ENCODE measurements at regions not wholly inside any gene's neighbourhood (a gene's known extent, or its start where the extent isn't known, plus 50 kb on each side); places are given as distances from the start of the nearest gene placed in this dataset.

GRCh38 chr10:23516530-23516929 lies 77.7 kb downstream of the OTUD1 start:
- H3K27me3 ChIP-seq (ENCODE audit: insufficient read depth, low read depth, low read length): no peaks in the 10 kb centered on the region
- H3K9ac ChIP-seq (ENCODE audit: low read length): no peak overlapping the region
- no peak overlapping the region for H3K4me2 ChIP-seq (ENCODE audit: low read length)
- H3K4me3 ChIP-seq (ENCODE audit: low read length): no peak overlapping the region
- H3F3A ChIP-seq (ENCODE audit: insufficient read depth, low read length, poor library complexity, severe bottlenecking): no peaks in the 10 kb centered on the region
- no peak overlapping the region for H3K27ac ChIP-seq (ENCODE audit: low read length)
- no peaks in the 10 kb centered on the region for H3K9me2 ChIP-seq (ENCODE audit: insufficient read depth, low read length)
- peak; percentile 88 for TF ChIP-seq CTCF (IDR thresholded peaks at IDR 0.05; ENCODE audit: poor library complexity, severe bottlenecking)
- no peak for TF ChIP-seq EP300 (conservative IDR thresholded peaks at IDR 0.05; ENCODE audit: poor library complexity, severe bottlenecking)
- TF ChIP-seq SMC3 (conservative IDR thresholded peaks at IDR 0.05; ENCODE audit: poor library complexity): peak; percentile 94
- peak; percentile 94 for TF ChIP-seq RAD21 (conservative IDR thresholded peaks at IDR 0.05)
- TF ChIP-seq REST (IDR thresholded peaks at IDR 0.05; ENCODE audit: borderline replicate concordance): no peak
- no peak for TF ChIP-seq TAF1 (IDR thresholded peaks at IDR 0.05; ENCODE audit: low read depth)
- no peaks in the 10 kb centered on the region for H3K36me3 ChIP-seq (ENCODE audit: insufficient read depth, low read length)
- H2AFZ ChIP-seq (ENCODE audit: low read depth, low read length): no peak overlapping the region
- H3K79me2 ChIP-seq (replicated peaks; ENCODE audit: insufficient read depth, low read length): no peaks in the 10 kb centered on the region
- H3K9me3 ChIP-seq (ENCODE audit: low read length): no peaks in the 10 kb centered on the region
- no peaks in the 10 kb centered on the region for H4K20me1 ChIP-seq (ENCODE audit: insufficient read depth)

- Histone ChIP-seq H3K9me2 (ENCODE audit: insufficient read depth, low read length) (no peaks in the 10 kb centered on the region), H4K20me1 (ENCODE audit: insufficient read depth) (no peaks in the 10 kb centered on the region), H3K4me2 (ENCODE audit: low read length) (no peak overlapping the region), H3F3A (ENCODE audit: insufficient read depth, low read length, poor library complexity, severe bottlenecking) (no peaks in the 10 kb centered on the region), H3K79me2 (replicated peaks; ENCODE audit: insufficient read depth, low read length) (no peaks in the 10 kb centered on the region), H3K9me3 (ENCODE audit: low read length) (no peaks in the 10 kb centered on the region), H3K27me3 (ENCODE audit: insufficient read depth, low read depth, low read length) (no peaks in the 10 kb centered on the region), H3K36me3 (ENCODE audit: insufficient read depth, low read length) (no peaks in the 10 kb centered on the region), H2AFZ (ENCODE audit: low read depth, low read length) (no peak overlapping the region), H3K9ac (ENCODE audit: low read length) (no peak overlapping the region), H3K4me3 (ENCODE audit: low read length) (no peak overlapping the region), H3K27ac (ENCODE audit: low read length) (no peak overlapping the region)
- no peak for TF ChIP-seq CTCF (IDR thresholded peaks at IDR 0.05; ENCODE audit: poor library complexity, severe bottlenecking)
- TF ChIP-seq TAF1 (IDR thresholded peaks at IDR 0.05; ENCODE audit: low read depth): no peak
- TF ChIP-seq EZH2 (IDR thresholded peaks at IDR 0.05; ENCODE audit: borderline replicate concordance, insufficient read depth, low read length, poor library complexity, severe bottlenecking): no peak
- no peak for TF ChIP-seq SMC3 (conservative IDR thresholded peaks at IDR 0.05; ENCODE audit: poor library complexity)
- no peak for TF ChIP-seq MXI1 (conservative IDR thresholded peaks at IDR 0.05; ENCODE audit: poor library complexity, severe bottlenecking)
- TF ChIP-seq REST (IDR thresholded peaks at IDR 0.05; ENCODE audit: borderline replicate concordance): no peak
- TF ChIP-seq RAD21 (conservative IDR thresholded peaks at IDR 0.05): no peak
- no peak for TF ChIP-seq EP300 (conservative IDR thresholded peaks at IDR 0.05; ENCODE audit: poor library complexity, severe bottlenecking)
- TF ChIP-seq POLR2AphosphoS5 (IDR thresholded peaks at IDR 0.05): no peak
Observed at GRCh38 chr10:23517155-23517554, 78.3 kb downstream of the OTUD1 start.

Measured in neural cell (in vitro differentiated cells).